Endothelial cell of umbilical vein (primary cell): ENCODE measurements at regions not wholly inside any gene's neighbourhood (a gene's known extent, or its start where the extent isn't known, plus 50 kb on each side); places are given as distances from the start of the nearest gene placed in this dataset.

Experiments used
- BruUV-seq: library from RNA; stranded (reverse); fragments of 400-500 nt; replicated peaks from 2 replicates; lab custom pipeline; 2021; lab: Mats Ljungman, UMichigan
- CTCF ChIA-PET: fragments of 300-600, 350-600 bp; sonication (Branson Sonifier 250); formaldehyde crosslinking; loops from one replicate; lab custom pipeline; 2021; ENCODE audit warnings: antibody characterized with exemption, inconsistent platforms; lab: Charles Lee
- POLR2A ChIA-PET: fragments of 300-600, 350-600 bp; sonication (Branson Sonifier 250); formaldehyde crosslinking; loops from one replicate; lab custom pipeline; 2021; ENCODE audit warnings: antibody characterized with exemption, inconsistent platforms; lab: Charles Lee
- DNase-seq: peaks from one replicate; pipeline ENCODE4 v3.0.0-alpha.2; 2011; ENCODE audit warnings: low read depth, low spot score
- FAIRE-seq: peaks from 2 replicates; lab custom pipeline; 2011; peaks lifted over from hg19 to GRCh38; lab: Jason Lieb, UNC
- H2AFZ ChIP-seq: 2 replicates; pipeline ENCODE4 v1.6.0; 2012; ENCODE audit warnings: low read depth, low read length, control low read depth, inconsistent platforms
- H3K27ac ChIP-seq: 2 replicates; pipeline ENCODE4 v1.5.1; 2011; ENCODE audit warnings: low read depth, mild to moderate bottlenecking, control low read depth, low read length, moderate library complexity; ENCODE audit not compliant: insufficient read depth
- H3K27me3 ChIP-seq, 2 experiments: 2 replicates each; pipeline versions ENCODE4 v1.6.0 to v1.6.1; 2011; ENCODE audit warnings: low read length in 2 of 2, mixed read lengths in 1 of 2; ENCODE audit not compliant: control insufficient read depth in 2 of 2, insufficient read depth in 2 of 2
- H3K36me3 ChIP-seq, 2 experiments: 2 replicates in 1 of 2; 3 replicates in 1 of 2; pipeline ENCODE4 v1.5.1; 2011; ENCODE audit warnings: low read length in 2 of 2, mild to moderate bottlenecking in 1 of 2, moderate library complexity in 1 of 2; ENCODE audit not compliant: control insufficient read depth in 2 of 2, insufficient read depth in 2 of 2; ENCODE audit errors: extremely low read depth in 1 of 2
- H3K4me1 ChIP-seq: 3 replicates; pipeline ENCODE4 v1.5.1; 2011; ENCODE audit warnings: mild to moderate bottlenecking, low read length; ENCODE audit not compliant: control insufficient read depth, insufficient read depth; ENCODE audit errors: extremely low read depth
- H3K4me2 ChIP-seq: 2 replicates; pipeline ENCODE4 v1.6.1; 2011; ENCODE audit warnings: low read length, control low read depth, mixed read lengths; ENCODE audit not compliant: insufficient read depth
- H3K4me3 ChIP-seq, 3 experiments: fragments of 200-600 bp in 1 of 3; sonication (generic), shearing (Covaris generic) in 1 of 3; replicated peaks in 1 of 3; 2 replicates each; pipeline ENCODE4 v1.5.1; 2011 to 2016; ENCODE audit warnings: control low read depth in 3 of 3, low read length in 3 of 3, mild to moderate bottlenecking in 2 of 3, inconsistent platforms in 1 of 3, low read depth in 1 of 3, moderate library complexity in 1 of 3; ENCODE audit not compliant: insufficient read depth in 1 of 3
- H3K79me2 ChIP-seq: 2 replicates; pipeline ENCODE4 v1.6.0; 2012; ENCODE audit warnings: low read length, inconsistent platforms; ENCODE audit not compliant: control insufficient read depth, insufficient read depth
- H3K9ac ChIP-seq: replicated peaks from 2 replicates; pipeline ENCODE3; 2011; ENCODE audit warnings: low read length, control low read depth; ENCODE audit not compliant: insufficient read depth; ENCODE audit errors: extremely low read depth
- H3K9me1 ChIP-seq: replicated peaks from 3 replicates; pipeline ENCODE4 v1.6.0; 2011; ENCODE audit warnings: mild to moderate bottlenecking, low read length; ENCODE audit not compliant: control insufficient read depth, insufficient read depth; ENCODE audit errors: extremely low read depth
- H3K9me3 ChIP-seq: replicated peaks from 2 replicates; pipeline ENCODE4 v1.5.1; 2012; ENCODE audit warnings: low read length, inconsistent platforms; ENCODE audit not compliant: control insufficient read depth, insufficient read depth
- H4K20me1 ChIP-seq: replicated peaks from 2 replicates; pipeline ENCODE3; 2011; ENCODE audit warnings: mild to moderate bottlenecking, low read length; ENCODE audit not compliant: control insufficient read depth, insufficient read depth; ENCODE audit errors: extremely low read depth
- EZH2 ChIP-seq: IDR thresholded peaks from 2 replicates; pipeline ENCODE4 v1.6.1; 2012; ENCODE audit warnings: borderline replicate concordance, low read depth, mild to moderate bottlenecking, moderate library complexity, low read length, inconsistent platforms; ENCODE audit not compliant: severe bottlenecking
- FOS ChIP-seq: IDR thresholded peaks from 2 replicates; pipeline ENCODE4 v1.6.1; 2011; ENCODE audit warnings: mild to moderate bottlenecking, low read length, moderate library complexity, borderline replicate concordance; ENCODE audit not compliant: insufficient read depth
- GATA2 ChIP-seq: IDR thresholded peaks from 2 replicates; pipeline ENCODE4 v1.7.0; 2011; ENCODE audit warnings: low read depth, mild to moderate bottlenecking, moderate library complexity, mixed read lengths, low read length; ENCODE audit not compliant: insufficient read length, insufficient read depth
- JUN ChIP-seq: IDR thresholded peaks from 2 replicates; pipeline ENCODE4 v1.6.1; 2011; ENCODE audit warnings: borderline replicate concordance, low read depth; ENCODE audit not compliant: insufficient read length, insufficient read depth
- MYC ChIP-seq: IDR thresholded peaks from one replicate; pipeline ENCODE4 v1.6.1; 2011; ENCODE audit warnings: mild to moderate bottlenecking, low read depth, low read length
- POLR2A ChIP-seq: IDR thresholded peaks from 2 replicates; pipeline ENCODE4 v1.6.1; 2012; ENCODE audit warnings: low read depth, mild to moderate bottlenecking, control low read depth, low read length
- POLR2AphosphoS5 ChIP-seq: IDR thresholded peaks from 2 replicates; pipeline ENCODE4 v1.6.1; 2012; ENCODE audit warnings: low read depth, mild to moderate bottlenecking, control low read depth, low read length, moderate library complexity; ENCODE audit not compliant: insufficient read depth
- dilution Hi-C: fragments of 300-500 bp; cut with MboI; formaldehyde crosslinking; loops from one replicate; pipeline ENCODE4 v1.15.0; 2019; ENCODE audit warnings: low sequenced_read_pairs; ENCODE audit not compliant: extremely low pct_ligation_motif_present
- intact Hi-C: fragments of 100-400 bp; cut with micrococcal nuclease; formaldehyde crosslinking; loops from one replicate; pipeline ENCODE4 v1.10.0; 2022
- TF ChIP-seq, protein P1 (sequence below), 2 donors: IDR thresholded peaks; 1 replicate in 1 of 2; 2 replicates in 1 of 2; pipeline ENCODE4 v1.5.1; 2011; ENCODE audit warnings: low read length in 2 of 2, mild to moderate bottlenecking in 2 of 2, moderate library complexity in 2 of 2, control low read depth in 1 of 2, inconsistent platforms in 1 of 2, low read depth in 1 of 2; ENCODE audit not compliant: insufficient read depth in 1 of 2; ENCODE audit errors: extremely low read depth in 1 of 2
- TF ChIP-seq, protein P2 (sequence below): IDR thresholded peaks from 2 replicates; pipeline ENCODE4 v1.6.1; 2011; ENCODE audit not compliant: insufficient read depth, insufficient read length

DNA sequence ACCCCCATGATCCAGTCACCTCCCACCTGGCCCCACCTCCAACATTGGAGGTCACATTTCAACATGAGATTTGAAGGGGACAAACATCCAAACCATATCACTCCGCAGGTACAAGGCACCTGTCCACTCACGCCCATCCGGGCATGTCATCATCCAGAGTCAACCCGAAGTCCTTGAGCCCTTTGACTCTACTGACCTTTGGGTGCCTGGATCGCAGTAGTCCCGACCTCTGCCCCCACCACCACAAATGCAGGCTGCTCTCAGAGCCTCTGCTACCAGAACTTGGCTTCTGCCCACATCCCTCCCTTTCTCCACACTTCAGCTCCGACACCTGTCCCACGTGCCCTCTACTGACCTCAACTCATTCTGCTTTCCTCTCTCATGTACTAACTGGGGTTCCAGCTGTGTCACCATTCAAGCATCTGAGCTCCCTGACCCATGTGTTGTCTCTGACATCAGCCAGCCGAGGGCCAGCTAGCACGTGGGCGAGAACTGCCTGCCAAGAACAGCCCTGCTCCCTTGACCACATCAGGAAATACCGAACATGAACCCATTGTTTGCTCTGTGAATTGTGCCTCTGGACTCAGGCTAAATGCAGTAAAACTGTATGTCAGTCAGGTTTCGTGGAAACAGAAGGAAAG lies 498.3 kb upstream of the SULF2 start:
- ChIA-PET CTCF (interaction anchor here (1.5 to 2.2 kb wide), 3 partner anchors 8 to 429 kb away, joined by 3 to 17 read pairs (median 5); no protein-coding TSS in a partner anchor), POLR2A (interaction anchor here (1.0 to 1.6 kb wide), 2 partner anchors 11 to 12 kb away, joined by 3 to 12 read pairs; no protein-coding TSS in a partner anchor)
- Histone ChIP-seq H3K27ac (peak overlapping the region; percentile 68), H3K79me2 (no peaks in the 10 kb centered on the region), H3K36me3 (no peaks in the 10 kb centered on the region), H3K4me2 (peak overlapping the region; percentile 17), H4K20me1 (no peaks in the 10 kb centered on the region), H3K4me1 (peaks cover 55% of the 10 kb centered on the region), H2AFZ (no peak overlapping the region), H3K9me1 (no peaks in the 10 kb centered on the region), H3K4me3 (no peak overlapping the region), H3K27me3 (no peaks in the 10 kb centered on the region), H3K9me3 (no peaks in the 10 kb centered on the region), H3K9ac (peak overlapping the region; percentile 52)
- dilution Hi-C loops (no loop called here), intact Hi-C loops (loop anchor here (1.0 to 5.0 kb wide), 4 partner anchors 12 to 921 kb away; partner anchors contain the start of gene SULF2)
- BruUV-seq = no TSS peak
- DNase-seq (peak; percentile 99), FAIRE-seq (peak; percentile 97)
- TF ChIP-seq POLR2A = no peak
- peak; percentile 71 for TF ChIP-seq FOS
- no peak for TF ChIP-seq EZH2
- TF ChIP-seq MYC = peak; percentile 99
- TF ChIP-seq, protein P1, sequence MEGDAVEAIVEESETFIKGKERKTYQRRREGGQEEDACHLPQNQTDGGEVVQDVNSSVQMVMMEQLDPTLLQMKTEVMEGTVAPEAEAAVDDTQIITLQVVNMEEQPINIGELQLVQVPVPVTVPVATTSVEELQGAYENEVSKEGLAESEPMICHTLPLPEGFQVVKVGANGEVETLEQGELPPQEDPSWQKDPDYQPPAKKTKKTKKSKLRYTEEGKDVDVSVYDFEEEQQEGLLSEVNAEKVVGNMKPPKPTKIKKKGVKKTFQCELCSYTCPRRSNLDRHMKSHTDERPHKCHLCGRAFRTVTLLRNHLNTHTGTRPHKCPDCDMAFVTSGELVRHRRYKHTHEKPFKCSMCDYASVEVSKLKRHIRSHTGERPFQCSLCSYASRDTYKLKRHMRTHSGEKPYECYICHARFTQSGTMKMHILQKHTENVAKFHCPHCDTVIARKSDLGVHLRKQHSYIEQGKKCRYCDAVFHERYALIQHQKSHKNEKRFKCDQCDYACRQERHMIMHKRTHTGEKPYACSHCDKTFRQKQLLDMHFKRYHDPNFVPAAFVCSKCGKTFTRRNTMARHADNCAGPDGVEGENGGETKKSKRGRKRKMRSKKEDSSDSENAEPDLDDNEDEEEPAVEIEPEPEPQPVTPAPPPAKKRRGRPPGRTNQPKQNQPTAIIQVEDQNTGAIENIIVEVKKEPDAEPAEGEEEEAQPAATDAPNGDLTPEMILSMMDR (IDR thresholded peaks at IDR 0.05; ENCODE audit: extremely low read depth in 1 of 2, insufficient read depth in 1 of 2, low read depth in 1 of 2, low read length in 2 of 2) = no peak
- TF ChIP-seq, protein P2, sequence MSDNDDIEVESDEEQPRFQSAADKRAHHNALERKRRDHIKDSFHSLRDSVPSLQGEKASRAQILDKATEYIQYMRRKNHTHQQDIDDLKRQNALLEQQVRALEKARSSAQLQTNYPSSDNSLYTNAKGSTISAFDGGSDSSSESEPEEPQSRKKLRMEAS = peak; percentile 99
- TF ChIP-seq POLR2AphosphoS5 = peak; percentile 70
- peak; percentile 53 for TF ChIP-seq GATA2
- TF ChIP-seq JUN = peak; percentile 51
